SHP77 (cell line): ENCODE measurements at regions not wholly inside any gene's neighbourhood (a gene's known extent, or its start where the extent isn't known, plus 50 kb on each side); places are given as distances from the start of the nearest gene placed in this dataset.

Experiments used
- DNase-seq, 2 experiments: peaks; one replicate each; lab custom pipeline; 2025; lab: John Stamatoyannopoulos, UW

GRCh38 chr4:142961866-142962265 is 115.8 kb upstream of the INPP4B start:
- no peak for DNase-seq

- DNase-seq = no peak
Observed at GRCh38 chr4:142974328-142974727, 128.2 kb upstream of the INPP4B start.

GRCh38 chr4:142975618-142976017 is 129.5 kb upstream of the INPP4B start:
- no peak for DNase-seq

- DNase-seq = no peak
Observed at GRCh38 chr4:142976482-142976881, 130.4 kb upstream of the INPP4B start.

GRCh38 chr4:142977182-142977581 is 131.1 kb upstream of the INPP4B start:
- no peak for DNase-seq

- DNase-seq = no peak
Observed at GRCh38 chr4:142983065-142983464, 137.0 kb upstream of the INPP4B start.

GRCh38 chr4:142983589-142983988 is 137.5 kb upstream of the INPP4B start:
- DNase-seq = no peak

- DNase-seq = no peak
Observed at GRCh38 chr4:142984871-142985585, 138.9 kb upstream of the INPP4B start.

- no peak for DNase-seq
Observed at GRCh38 chr4:143016171-143016570, 168.5 kb upstream of the USP38 start.

- no peak for DNase-seq
Observed at GRCh38 chr4:143017210-143017609, 167.5 kb upstream of the USP38 start.

- no peak for DNase-seq
Observed at GRCh38 chr4:143019351-143019750, 165.4 kb upstream of the USP38 start.

GRCh38 chr4:143021384-143021783 is 163.3 kb upstream of the USP38 start:
- DNase-seq = no peak

- no peak for DNase-seq
Observed at GRCh38 chr4:143023239-143023918, 161.3 kb upstream of the USP38 start.

- no peak for DNase-seq
Observed at GRCh38 chr4:143025081-143025704, 159.5 kb upstream of the USP38 start.

GRCh38 chr4:143026459-143027170 is 158.1 kb upstream of the USP38 start:
- no peak for DNase-seq

- DNase-seq = no peak
Observed at GRCh38 chr4:143035661-143036060, 149.1 kb upstream of the USP38 start.

- DNase-seq = no peak
Observed at GRCh38 chr4:143036443-143036842, 148.3 kb upstream of the USP38 start.

GRCh38 chr4:143046454-143046853 is 138.3 kb upstream of the USP38 start:
- DNase-seq = no peak

- DNase-seq = no peak
Observed at GRCh38 chr4:143046906-143047305, 137.8 kb upstream of the USP38 start.

GRCh38 chr4:143054971-143055370 is 129.7 kb upstream of the USP38 start:
- no peak for DNase-seq

GRCh38 chr4:143055997-143056396 is 128.7 kb upstream of the USP38 start:
- DNase-seq = no peak

GRCh38 chr4:143071351-143071750 is 113.4 kb upstream of the USP38 start:
- no peak for DNase-seq

- no peak for DNase-seq
Observed at GRCh38 chr4:143076723-143077122, 108.0 kb upstream of the USP38 start.
